ENCODE measurements at regions not wholly inside any gene's neighbourhood (a gene's known extent, or its start where the extent isn't known, plus 50 kb on each side); places are given as distances from the start of the nearest gene placed in this dataset.

GRCh38 chr18:10122988-10123950 is 209.5 kb downstream of the VAPA start:
- H3K4me2 ChIP-seq (ENCODE audit: low read length): no peak overlapping the region
- TF ChIP-seq ZBTB33 (IDR thresholded peaks at IDR 0.05; ENCODE audit: extremely low read depth, insufficient replicate concordance, low read length): no peak
- TF ChIP-seq ZFX (IDR thresholded peaks at IDR 0.05): no peak
- TF ChIP-seq ELF1 (IDR thresholded peaks at IDR 0.05; ENCODE audit: borderline replicate concordance, low read depth): no peak
- no peak for TF ChIP-seq CEBPB (IDR thresholded peaks at IDR 0.05; ENCODE audit: low read depth)
- TF ChIP-seq POLR2A (IDR thresholded peaks at IDR 0.05; ENCODE audit: borderline replicate concordance, extremely low read depth, insufficient read depth, insufficient read length): no peak
- TF ChIP-seq, protein P1, sequence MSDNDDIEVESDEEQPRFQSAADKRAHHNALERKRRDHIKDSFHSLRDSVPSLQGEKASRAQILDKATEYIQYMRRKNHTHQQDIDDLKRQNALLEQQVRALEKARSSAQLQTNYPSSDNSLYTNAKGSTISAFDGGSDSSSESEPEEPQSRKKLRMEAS (IDR thresholded peaks at IDR 0.05): no peak
- TF ChIP-seq RAD21 (IDR thresholded peaks at IDR 0.05; ENCODE audit: low read depth): no peak
- no peak for DNase-seq (ENCODE audit: low read depth, low spot score)
- CTCF ChIA-PET: no interaction called here
- intact Hi-C loops (cut with micrococcal nuclease): no loop called here
- no TSS peak for BruUV-seq (replicated peaks)
- no peaks in the 10 kb centered on the region for H3K36me3 ChIP-seq (ENCODE audit: control insufficient read depth in 1 of 2, insufficient read depth in 2 of 2, low read length in 2 of 2)
- H3K9me3 ChIP-seq (ENCODE audit: control insufficient read depth in 1 of 2, insufficient read depth in 1 of 2, low read depth in 1 of 2, low read length in 2 of 2): peaks cover 0 to 7% of the 10 kb centered on the region in 2 experiments; a peak in 1 of 4 replicates
- no peak for ATAC-seq
- H3K9me2 ChIP-seq (ENCODE audit: insufficient read depth): no peaks in the 10 kb centered on the region
- H2AFZ ChIP-seq (ENCODE audit: low read depth, low read length, poor library complexity, severe bottlenecking): no peak overlapping the region
- POLR2A ChIA-PET: no interaction called here
- H4K20me1 ChIP-seq (ENCODE audit: insufficient read depth): no peaks in the 10 kb centered on the region
- H3K9ac ChIP-seq (ENCODE audit: low read length): no peak overlapping the region
- no peak overlapping the region for H3K4me3 ChIP-seq (replicated peaks in 1 of 2; ENCODE audit: low read depth in 1 of 2, low read length in 2 of 2)
- no peaks in the 10 kb centered on the region for H3K79me2 ChIP-seq (ENCODE audit: insufficient read depth, low read length)
- H3K4me1 ChIP-seq (ENCODE audit: control insufficient read depth in 1 of 2, insufficient read depth in 2 of 2, low read length in 2 of 2): peaks cover 0 to 6% of the 10 kb centered on the region in 2 experiments; a peak in 1 of 4 replicates
- no peak overlapping the region for H3K27ac ChIP-seq (ENCODE audit: low read depth, low read length)
- RAD21 ChIA-PET (ENCODE audit: low non-redundant PET in 1 of 2, low total read pairs in 2 of 2, uncharacterized antibody in 2 of 2, unreplicated experiment in 2 of 2): no interaction called here
- H3K27me3 ChIP-seq (ENCODE audit: insufficient read depth, low read length): peaks cover 11% of the 10 kb centered on the region; the same call in 1 of the 2 replicates

Data from HCT116 (cell line).